ENCODE measurements at regions not wholly inside any gene's neighbourhood (a gene's known extent, or its start where the extent isn't known, plus 50 kb on each side); places are given as distances from the start of the nearest gene placed in this dataset.

GRCh38 chr7:28231176-28231575 lies 50.6 kb upstream of the JAZF1 start:
- no peak for FAIRE-seq
- CTCF ChIA-PET (ENCODE audit: partially characterized antibody) = no interaction called here

More at GRCh38 chr7:28231176-28231575, 50.6 kb upstream of the JAZF1 start:
- Histone ChIP-seq H3K4me3 (ENCODE audit: extremely low read depth in 1 of 4, insufficient read depth in 2 of 4, low read depth in 3 of 4, low read length in 4 of 4) (no peak overlapping the region), H4K8ac (ENCODE audit: extremely low read depth, insufficient read depth, low read length) (no peak overlapping the region), H3K18ac (ENCODE audit: extremely low read depth, low read length) (no peak overlapping the region), H3K27ac (ENCODE audit: low read depth, low read length) (no peak overlapping the region), H2BK12ac (ENCODE audit: low read depth, low read length) (no peak overlapping the region), H2BK15ac (ENCODE audit: low read length) (no peak overlapping the region), H3K4me2 (ENCODE audit: insufficient read depth in 1 of 2, low read depth in 2 of 2, low read length in 2 of 2) (no peak overlapping the region), H3K14ac (ENCODE audit: insufficient read length) (no peak overlapping the region), H4K91ac (replicated peaks; ENCODE audit: insufficient read length, low read length) (no peak overlapping the region), H3K36me3 (ENCODE audit: control insufficient read depth in 2 of 4, insufficient read depth in 4 of 4, low read length in 3 of 4) (no peaks in the 10 kb centered on the region), H3K4ac (replicated peaks; ENCODE audit: insufficient read length, low read depth, low read length) (no peak overlapping the region), H3K79me1 (ENCODE audit: low read depth, low read length) (no peaks in the 10 kb centered on the region), H3K9ac (replicated peaks in 1 of 4; ENCODE audit: extremely low read depth in 1 of 4, low read depth in 3 of 4, low read length in 3 of 4) (no peak overlapping the region), H3K9me3 (ENCODE audit: insufficient read depth in 2 of 2, low read depth in 1 of 2, low read length in 1 of 2) (no peaks in the 10 kb centered on the region), H3K56ac (replicated peaks; ENCODE audit: insufficient read length, low read depth, low read length) (no peak overlapping the region), H4K5ac (ENCODE audit: insufficient read length, low read depth, low read length) (no peak overlapping the region), H2BK20ac (ENCODE audit: low read length) (no peak overlapping the region), H2AFZ (ENCODE audit: low read length) (no peak overlapping the region), H2AK5ac (ENCODE audit: low read depth, low read length) (no peak overlapping the region), H3K23me2 (ENCODE audit: low read depth, low read length) (no peaks in the 10 kb centered on the region), H3K27me3 (replicated peaks in 1 of 4; ENCODE audit: control insufficient read depth in 3 of 4, extremely low read depth in 1 of 4, insufficient read depth in 3 of 4, low read length in 3 of 4) (no peaks in the 10 kb centered on the region), H3K4me1 (replicated peaks in 1 of 4; ENCODE audit: control insufficient read depth in 3 of 4, insufficient read depth in 4 of 4, low read length in 3 of 4) (peaks cover 2 to 7% (median 4%) of the 10 kb centered on the region in 4 experiments), H4K20me1 (replicated peaks in 1 of 2; ENCODE audit: control insufficient read depth in 1 of 2, insufficient read depth in 2 of 2, low read length in 2 of 2) (no peaks in the 10 kb centered on the region), H2BK5ac (ENCODE audit: low read depth, low read length) (no peak overlapping the region), H3K23ac (ENCODE audit: insufficient read length) (no peak overlapping the region), H3K79me2 (ENCODE audit: control insufficient read depth in 1 of 2, insufficient read depth in 2 of 2, low read length in 2 of 2) (no peaks in the 10 kb centered on the region), H2BK120ac (replicated peaks; ENCODE audit: low read depth, low read length) (no peak overlapping the region)
- POLR2A ChIA-PET (ENCODE audit: partially characterized antibody) = no interaction called here
- DNase-seq (ENCODE audit: low read depth in 1 of 2, low spot score in 2 of 2) = no peak
- WGBS, 2 experiments (ENCODE audit: extremely low coverage in 1 of 2, insufficient coverage in 1 of 2, insufficient read length in 1 of 2, insufficient replicate concordance in 2 of 2, low coverage in 1 of 2, low lambda C conversion rate in 2 of 2, missing lambda C conversion rate in 1 of 2) = 72% methylated on average over 4 of the region's 4 CpGs; no CpG with 5 or more reads in 1 of the 2 experiments
- TF ChIP-seq BRCA1 (IDR thresholded peaks at IDR 0.05; ENCODE audit: low read depth, low read length) (no peak), ASH2L (IDR thresholded peaks at IDR 0.05; ENCODE audit: low read length) (no peak), BCL11A (IDR thresholded peaks at IDR 0.05; ENCODE audit: low read depth in 2 of 2, low read length in 2 of 2) (no peak), RAD21 (IDR thresholded peaks at IDR 0.05 in 1 of 2, conservative IDR thresholded peaks at IDR 0.05 in 1 of 2; ENCODE audit: low read depth in 2 of 2, low read length in 2 of 2) (no peak), YY1 (IDR thresholded peaks at IDR 0.05; ENCODE audit: low read depth, low read length) (no peak), EP300 (IDR thresholded peaks at IDR 0.05; ENCODE audit: borderline replicate concordance in 1 of 2, low read depth in 2 of 2, low read length in 2 of 2) (no peak), HDAC2 (IDR thresholded peaks at IDR 0.05; ENCODE audit: borderline replicate concordance in 1 of 2, low read depth in 2 of 2, low read length in 2 of 2) (no peak), GTF2F1 (IDR thresholded peaks at IDR 0.05; ENCODE audit: borderline replicate concordance, low read depth, low read length) (no peak), JUND (IDR thresholded peaks at IDR 0.05; ENCODE audit: low read length) (no peak)
- TF ChIP-seq, protein P1, sequence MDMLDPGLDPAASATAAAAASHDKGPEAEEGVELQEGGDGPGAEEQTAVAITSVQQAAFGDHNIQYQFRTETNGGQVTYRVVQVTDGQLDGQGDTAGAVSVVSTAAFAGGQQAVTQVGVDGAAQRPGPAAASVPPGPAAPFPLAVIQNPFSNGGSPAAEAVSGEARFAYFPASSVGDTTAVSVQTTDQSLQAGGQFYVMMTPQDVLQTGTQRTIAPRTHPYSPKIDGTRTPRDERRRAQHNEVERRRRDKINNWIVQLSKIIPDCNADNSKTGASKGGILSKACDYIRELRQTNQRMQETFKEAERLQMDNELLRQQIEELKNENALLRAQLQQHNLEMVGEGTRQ (IDR thresholded peaks at IDR 0.05; ENCODE audit: low read length) = no peak

Data from H1 (cell line).